Lower lobe of right lung (tissue), 2 donors: ENCODE measurements at regions not wholly inside any gene's neighbourhood (a gene's known extent, or its start where the extent isn't known, plus 50 kb on each side); places are given as distances from the start of the nearest gene placed in this dataset.

Source experiments
- ATAC-seq, 2 donors: fragments of 200-7000 bp; cut with Tn5 transposase; one replicate each; pipeline ENCODE4 v1.9.1; 2020 to 2022; ENCODE audit warnings: mild to moderate bottlenecking in 2 of 2, moderate library complexity in 2 of 2
- DNase-seq: peaks from one replicate; pipeline ENCODE4 v3.0.0-alpha.2; 2020
- H3K27ac ChIP-seq: fragments of 200-600 bp; one replicate; pipeline ENCODE4 v1.8.0; 2022
- H3K27me3 ChIP-seq: fragments of 200-600 bp; one replicate; pipeline ENCODE4 v1.8.0; 2022; ENCODE audit warnings: low read depth
- H3K36me3 ChIP-seq: fragments of 200-600 bp; one replicate; pipeline ENCODE4 v1.8.0; 2022; ENCODE audit warnings: mild to moderate bottlenecking
- H3K4me1 ChIP-seq: fragments of 200-600 bp; one replicate; pipeline ENCODE4 v1.8.0; 2022
- H3K4me3 ChIP-seq: fragments of 200-600 bp; one replicate; pipeline ENCODE4 v1.8.0; 2022; ENCODE audit warnings: mild to moderate bottlenecking
- H3K9me3 ChIP-seq: fragments of 200-600 bp; one replicate; pipeline ENCODE4 v1.8.0; 2022
- CTCF ChIP-seq: fragments of 200-600 bp; IDR thresholded peaks from one replicate; pipeline ENCODE4 v1.8.0; 2022; ENCODE audit warnings: antibody characterized with exemption, mild to moderate bottlenecking
- intact Hi-C: fragments of 100-400 bp; cut with DNase I; formaldehyde crosslinking; loops from one replicate; pipeline ENCODE4 v1.11.0; 2022
- donor health status: DM: no; HTN: yes; CAD: no; lungs with severe emphysema.

GRCh38 chr17:14901376-14901775 lies 363.8 kb downstream of the PMP22 start:
- H3K27me3 ChIP-seq = no peaks in the 10 kb centered on the region
- intact Hi-C loops = no loop called here
- peaks cover 5% of the 10 kb centered on the region for H3K9me3 ChIP-seq
- no peaks in the 10 kb centered on the region for H3K4me1 ChIP-seq
- H3K36me3 ChIP-seq = no peaks in the 10 kb centered on the region
- DNase-seq (no peak), ATAC-seq (no peak)
- TF ChIP-seq CTCF = no peak
- H3K27ac ChIP-seq = no peak overlapping the region
- no peak overlapping the region for H3K4me3 ChIP-seq

- no peak for TF ChIP-seq CTCF
Observed at GRCh38 chr17:14886200-14886739, 378.9 kb downstream of the PMP22 start.

GRCh38 chr17:14882131-14882530 lies 383.0 kb downstream of the PMP22 start:
- no peaks in the 10 kb centered on the region for H3K4me1 ChIP-seq
- no peaks in the 10 kb centered on the region for H3K27me3 ChIP-seq
- no peak overlapping the region for H3K27ac ChIP-seq
- ATAC-seq = no peak
- no peak overlapping the region for H3K4me3 ChIP-seq
- no peak for TF ChIP-seq CTCF
- intact Hi-C loops = no loop called here
- peaks cover 21% of the 10 kb centered on the region for H3K9me3 ChIP-seq
- no peaks in the 10 kb centered on the region for H3K36me3 ChIP-seq
- DNase-seq = no peak

More at GRCh38 chr17:14886200-14886739, 378.9 kb downstream of the PMP22 start:
- Histone ChIP-seq H3K27ac (no peak overlapping the region), H3K4me3 (no peak overlapping the region), H3K27me3 (peaks cover 5% of the 10 kb centered on the region), H3K9me3 (peaks cover 25% of the 10 kb centered on the region), H3K36me3 (no peaks in the 10 kb centered on the region), H3K4me1 (no peaks in the 10 kb centered on the region)
- intact Hi-C loops = no loop called here
- DNase-seq (no peak), ATAC-seq (no peak)

GRCh38 chr17:14875557-14876412 lies 389.3 kb downstream of the PMP22 start:
- no peaks in the 10 kb centered on the region for H3K27me3 ChIP-seq
- intact Hi-C loops = no loop called here
- ATAC-seq (no peak), DNase-seq (no peak)
- H3K36me3 ChIP-seq = no peaks in the 10 kb centered on the region
- no peak for TF ChIP-seq CTCF
- no peaks in the 10 kb centered on the region for H3K4me1 ChIP-seq
- H3K27ac ChIP-seq = no peak overlapping the region
- no peak overlapping the region for H3K4me3 ChIP-seq
- no peaks in the 10 kb centered on the region for H3K9me3 ChIP-seq

- intact Hi-C loops = no loop called here
- ATAC-seq = no peak
- no peaks in the 10 kb centered on the region for H3K27me3 ChIP-seq
- no peak for DNase-seq
- no peaks in the 10 kb centered on the region for H3K4me1 ChIP-seq
- H3K27ac ChIP-seq = no peak overlapping the region
- no peaks in the 10 kb centered on the region for H3K9me3 ChIP-seq
- TF ChIP-seq CTCF = no peak
- no peak overlapping the region for H3K4me3 ChIP-seq
- no peaks in the 10 kb centered on the region for H3K36me3 ChIP-seq
Observed at GRCh38 chr17:14873996-14874395, 391.1 kb downstream of the PMP22 start.
